ENCODE measurements at regions not wholly inside any gene's neighbourhood (a gene's known extent, or its start where the extent isn't known, plus 50 kb on each side); places are given as distances from the start of the nearest gene placed in this dataset.

DNA sequence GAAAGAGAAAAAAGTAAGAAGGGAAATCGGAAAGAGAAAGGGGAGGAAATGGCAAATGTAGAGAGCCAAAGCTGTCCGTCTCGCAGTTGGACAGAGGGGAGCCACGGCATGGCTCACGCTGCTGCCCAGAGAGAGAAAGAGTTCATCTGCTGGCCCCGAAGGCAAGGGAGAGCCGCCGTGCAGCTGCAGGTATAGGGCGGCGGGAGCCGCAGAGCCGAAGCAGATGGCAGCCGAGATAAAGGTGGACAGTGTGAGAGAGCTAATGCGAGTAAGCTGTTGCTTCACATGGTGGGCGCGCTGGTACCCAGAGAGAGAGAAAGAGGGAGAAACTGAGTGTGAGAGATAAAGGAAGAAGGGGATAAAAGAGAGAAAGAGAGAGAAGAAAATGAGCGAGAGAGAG, 188.4 kb upstream of the PPP1R26 start:
- FAIRE-seq, result no peak
- Histone ChIP-seq H3K27me3 (ENCODE audit: control insufficient read depth, extremely low read depth, insufficient read depth, low read length) (no peaks in the 10 kb centered on the region), H3K36me3 (ENCODE audit: control insufficient read depth in 2 of 2, extremely low read depth in 1 of 2, insufficient read depth in 2 of 2, low read length in 2 of 2) (no peaks in the 10 kb centered on the region), H3K79me2 (ENCODE audit: control insufficient read depth, insufficient read depth, low read length) (no peaks in the 10 kb centered on the region), H3K9me3 (ENCODE audit: control insufficient read depth, low read depth, low read length) (peaks cover 3% of the 10 kb centered on the region), H3K9me1 (ENCODE audit: control insufficient read depth, extremely low read depth, insufficient read depth, low read length) (no peaks in the 10 kb centered on the region), H2AFZ (ENCODE audit: control insufficient read depth, low read length) (no peak overlapping the region), H3K9ac (ENCODE audit: control insufficient read depth, extremely low read depth, insufficient read depth, low read length) (no peak overlapping the region), H3K4me3 (ENCODE audit: control insufficient read depth in 2 of 3, extremely low read depth in 1 of 3, insufficient read depth in 2 of 3, low read depth in 1 of 3, low read length in 3 of 3) (no peak overlapping the region), H4K20me1 (ENCODE audit: control insufficient read depth, extremely low read depth, insufficient read depth, low read length) (no peaks in the 10 kb centered on the region), H3K27ac (ENCODE audit: control insufficient read depth, insufficient read depth, low read length) (no peak overlapping the region), H3K4me2 (ENCODE audit: control insufficient read depth, extremely low read depth, insufficient read depth, low read depth, low read length) (no peak overlapping the region), H3K4me1 (ENCODE audit: control insufficient read depth, extremely low read depth, insufficient read depth, low read length) (no peaks in the 10 kb centered on the region)
- TF ChIP-seq, protein P1, sequence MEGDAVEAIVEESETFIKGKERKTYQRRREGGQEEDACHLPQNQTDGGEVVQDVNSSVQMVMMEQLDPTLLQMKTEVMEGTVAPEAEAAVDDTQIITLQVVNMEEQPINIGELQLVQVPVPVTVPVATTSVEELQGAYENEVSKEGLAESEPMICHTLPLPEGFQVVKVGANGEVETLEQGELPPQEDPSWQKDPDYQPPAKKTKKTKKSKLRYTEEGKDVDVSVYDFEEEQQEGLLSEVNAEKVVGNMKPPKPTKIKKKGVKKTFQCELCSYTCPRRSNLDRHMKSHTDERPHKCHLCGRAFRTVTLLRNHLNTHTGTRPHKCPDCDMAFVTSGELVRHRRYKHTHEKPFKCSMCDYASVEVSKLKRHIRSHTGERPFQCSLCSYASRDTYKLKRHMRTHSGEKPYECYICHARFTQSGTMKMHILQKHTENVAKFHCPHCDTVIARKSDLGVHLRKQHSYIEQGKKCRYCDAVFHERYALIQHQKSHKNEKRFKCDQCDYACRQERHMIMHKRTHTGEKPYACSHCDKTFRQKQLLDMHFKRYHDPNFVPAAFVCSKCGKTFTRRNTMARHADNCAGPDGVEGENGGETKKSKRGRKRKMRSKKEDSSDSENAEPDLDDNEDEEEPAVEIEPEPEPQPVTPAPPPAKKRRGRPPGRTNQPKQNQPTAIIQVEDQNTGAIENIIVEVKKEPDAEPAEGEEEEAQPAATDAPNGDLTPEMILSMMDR (optimal IDR thresholded peaks at IDR 0.05 in 1 of 3, IDR thresholded peaks at IDR 0.05 in 1 of 3, conservative IDR thresholded peaks at IDR 0.05 in 1 of 3; ENCODE audit: extremely low read depth in 1 of 3, insufficient read depth in 2 of 3, low read length in 3 of 3), result no peak
- TF ChIP-seq EZH2 (IDR thresholded peaks at IDR 0.05; ENCODE audit: low read length), result no peak
- dilution Hi-C loops (cut with MboI; ENCODE audit: extremely low pct_ligation_motif_present, low sequenced_read_pairs), result no loop called here
- no peak for DNase-seq (ENCODE audit: low read depth, low spot score)

GRCh38 chr9:135294836-135295235, 184.7 kb upstream of the PPP1R26 start:
- dilution Hi-C loops (cut with MboI; ENCODE audit: extremely low pct_ligation_motif_present, low sequenced_read_pairs), result no loop called here
- no peaks in the 10 kb centered on the region for H3K4me1 ChIP-seq (ENCODE audit: control insufficient read depth, extremely low read depth, insufficient read depth, low read length)
- H3K9me3 ChIP-seq (ENCODE audit: control insufficient read depth, low read depth, low read length), result no peaks in the 10 kb centered on the region
- no peak overlapping the region for H3K4me2 ChIP-seq (ENCODE audit: control insufficient read depth, extremely low read depth, insufficient read depth, low read depth, low read length)
- no peak overlapping the region for H3K9ac ChIP-seq (ENCODE audit: control insufficient read depth, extremely low read depth, insufficient read depth, low read length)
- no peaks in the 10 kb centered on the region for H3K79me2 ChIP-seq (ENCODE audit: control insufficient read depth, insufficient read depth, low read length)
- no peaks in the 10 kb centered on the region for H3K9me1 ChIP-seq (ENCODE audit: control insufficient read depth, extremely low read depth, insufficient read depth, low read length)
- FAIRE-seq (peak; percentile 20), DNase-seq (ENCODE audit: low read depth, low spot score) (no peak)
- H3K4me3 ChIP-seq (ENCODE audit: control insufficient read depth in 2 of 3, extremely low read depth in 1 of 3, insufficient read depth in 2 of 3, low read depth in 1 of 3, low read length in 3 of 3), result no peak overlapping the region
- H3K27ac ChIP-seq (ENCODE audit: control insufficient read depth, insufficient read depth, low read length), result no peak overlapping the region
- H4K20me1 ChIP-seq (ENCODE audit: control insufficient read depth, extremely low read depth, insufficient read depth, low read length), result no peaks in the 10 kb centered on the region
- no peaks in the 10 kb centered on the region for H3K36me3 ChIP-seq (ENCODE audit: control insufficient read depth in 2 of 2, extremely low read depth in 1 of 2, insufficient read depth in 2 of 2, low read length in 2 of 2)
- TF ChIP-seq, protein P1 (optimal IDR thresholded peaks at IDR 0.05 in 1 of 3, IDR thresholded peaks at IDR 0.05 in 1 of 3, conservative IDR thresholded peaks at IDR 0.05 in 1 of 3; ENCODE audit: extremely low read depth in 1 of 3, insufficient read depth in 2 of 3, low read length in 3 of 3), result no peak
- no peak for TF ChIP-seq EZH2 (IDR thresholded peaks at IDR 0.05; ENCODE audit: low read length)
- no peak overlapping the region for H2AFZ ChIP-seq (ENCODE audit: control insufficient read depth, low read length)
- peaks cover 4% of the 10 kb centered on the region for H3K27me3 ChIP-seq (ENCODE audit: control insufficient read depth, extremely low read depth, insufficient read depth, low read length)

Measured in keratinocyte (primary cell).